ENCODE measurements at regions not wholly inside any gene's neighbourhood (a gene's known extent, or its start where the extent isn't known, plus 50 kb on each side); places are given as distances from the start of the nearest gene placed in this dataset.

DNA sequence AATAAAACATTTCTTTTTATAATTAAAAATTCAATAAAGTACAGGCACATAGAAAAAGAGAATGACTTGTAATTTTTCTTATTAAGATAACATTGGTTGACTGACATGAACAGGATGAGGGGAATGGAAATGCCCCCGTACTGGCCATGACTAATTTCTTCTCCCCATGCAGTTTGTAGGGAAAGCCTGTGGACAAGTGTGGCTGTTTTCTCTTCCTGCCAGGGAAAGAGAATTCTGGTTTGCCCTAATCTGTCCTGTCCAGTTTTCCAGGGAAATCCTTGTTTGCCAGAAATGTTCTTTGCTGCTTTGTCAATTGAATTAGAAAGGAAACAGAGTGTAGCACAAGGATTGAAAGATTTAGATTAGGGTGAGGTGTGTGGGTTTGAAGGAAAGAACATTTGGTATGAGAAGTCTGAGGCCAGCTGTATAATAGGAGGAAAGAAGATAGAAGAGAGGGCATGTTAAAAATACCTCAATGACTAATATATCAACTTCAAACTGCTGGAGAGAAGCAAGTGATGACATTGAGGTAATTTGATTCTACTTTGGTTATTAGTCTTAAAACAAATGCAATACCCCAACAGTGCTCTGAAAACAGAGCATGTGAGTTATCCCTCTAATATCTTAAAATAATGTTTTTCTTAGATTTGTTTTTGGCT, 593.9 kb upstream of the ZNF804A start:
- intact Hi-C loops (cut with DNase I, micrococcal nuclease) = no loop called here
- no peak for TF ChIP-seq CTCF (IDR thresholded peaks at IDR 0.05)
- Mint-ChIP-seq H3K27me3 (no peaks in the 10 kb centered on the region), H3K4me1 (ENCODE audit: low read depth) (no peaks in the 10 kb centered on the region), H3K36me3 (ENCODE audit: low read depth) (no peaks in the 10 kb centered on the region), H3K27ac (no peak overlapping the region), H3K9me3 (no peaks in the 10 kb centered on the region), H3K4me3 (no peak overlapping the region)
- no peak overlapping the region for H3K4me3 ChIP-seq (ENCODE audit: low read length)
- no peaks in the 10 kb centered on the region for H3K36me3 ChIP-seq (ENCODE audit: insufficient read depth, low read length)
- no peak for DNase-seq
- no peaks in the 10 kb centered on the region for H3K27me3 ChIP-seq (ENCODE audit: control insufficient read depth in 1 of 2, insufficient read depth in 2 of 2, low read length in 2 of 2)
- H3K4me1 ChIP-seq (ENCODE audit: insufficient read depth, low read length) = no peaks in the 10 kb centered on the region
- CTCF ChIA-PET = no interaction called here
- POLR2A ChIA-PET = no interaction called here
- no peak for ATAC-seq (ENCODE audit: poor library complexity)
- no peaks in the 10 kb centered on the region for H3K9me3 ChIP-seq (ENCODE audit: control insufficient read depth in 1 of 2, insufficient read depth in 1 of 2, low read length in 2 of 2)
- no peak overlapping the region for H3K27ac ChIP-seq (ENCODE audit: low read depth in 1 of 2, low read length in 2 of 2)

- no peak overlapping the region for H3K27ac ChIP-seq (ENCODE audit: low read depth in 1 of 2, low read length in 2 of 2)
- ChIA-PET CTCF (no interaction called here), POLR2A (no interaction called here)
- no peaks in the 10 kb centered on the region for H3K36me3 ChIP-seq (ENCODE audit: insufficient read depth, low read length)
- Mint-ChIP-seq H3K9me3 (no peaks in the 10 kb centered on the region), H3K36me3 (ENCODE audit: low read depth) (no peaks in the 10 kb centered on the region), H3K27me3 (no peaks in the 10 kb centered on the region), H3K4me1 (ENCODE audit: low read depth) (no peaks in the 10 kb centered on the region), H3K4me3 (no peak overlapping the region), H3K27ac (no peak overlapping the region)
- TF ChIP-seq CTCF (IDR thresholded peaks at IDR 0.05) = no peak
- H3K27me3 ChIP-seq (ENCODE audit: control insufficient read depth in 1 of 2, insufficient read depth in 2 of 2, low read length in 2 of 2) = no peaks in the 10 kb centered on the region
- no peaks in the 10 kb centered on the region for H3K9me3 ChIP-seq (ENCODE audit: control insufficient read depth in 1 of 2, insufficient read depth in 1 of 2, low read length in 2 of 2)
- ATAC-seq (ENCODE audit: poor library complexity) (no peak), DNase-seq (no peak)
- no peak overlapping the region for H3K4me3 ChIP-seq (ENCODE audit: low read length)
- H3K4me1 ChIP-seq (ENCODE audit: insufficient read depth, low read length) = no peaks in the 10 kb centered on the region
- intact Hi-C loops (cut with DNase I, micrococcal nuclease) = no loop called here
Measured at GRCh38 chr2:184004948-184005672, 593.2 kb upstream of the ZNF804A start.

DNA sequence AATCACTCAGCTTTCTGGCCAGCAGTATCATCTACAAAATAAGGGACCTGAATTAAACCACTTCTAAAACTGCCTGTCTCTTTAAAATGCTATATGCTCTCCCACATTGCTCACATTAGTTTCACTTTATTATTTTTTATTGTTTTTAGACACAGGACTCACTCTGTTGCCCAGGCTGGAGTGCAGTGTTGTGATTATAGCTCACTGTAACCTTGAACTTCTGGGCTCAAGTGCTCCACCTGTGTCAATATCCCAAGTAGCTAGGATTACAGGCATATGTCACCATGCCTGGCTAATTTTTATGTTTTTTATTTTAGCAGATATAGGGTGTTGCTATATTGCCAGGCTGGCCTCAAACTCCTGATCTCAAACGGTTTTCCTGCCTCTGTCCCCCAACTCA, 591.3 kb upstream of the ZNF804A start:
- POLR2A ChIA-PET = no interaction called here
- ATAC-seq (ENCODE audit: poor library complexity) = no peak
- Histone ChIP-seq H3K4me3 (ENCODE audit: low read length) (no peak overlapping the region), H3K27ac (ENCODE audit: low read depth in 1 of 2, low read length in 2 of 2) (no peak overlapping the region), H3K9me3 (ENCODE audit: control insufficient read depth in 1 of 2, insufficient read depth in 1 of 2, low read length in 2 of 2) (no peaks in the 10 kb centered on the region), H3K36me3 (ENCODE audit: insufficient read depth, low read length) (no peaks in the 10 kb centered on the region), H3K4me1 (ENCODE audit: insufficient read depth, low read length) (no peaks in the 10 kb centered on the region), H3K27me3 (ENCODE audit: control insufficient read depth in 1 of 2, insufficient read depth in 2 of 2, low read length in 2 of 2) (no peaks in the 10 kb centered on the region)
- TF ChIP-seq CTCF (IDR thresholded peaks at IDR 0.05) = no peak
- Mint-ChIP-seq H3K36me3 (ENCODE audit: low read depth) (no peaks in the 10 kb centered on the region), H3K4me1 (ENCODE audit: low read depth) (no peaks in the 10 kb centered on the region), H3K27ac (no peak overlapping the region), H3K27me3 (no peaks in the 10 kb centered on the region), H3K9me3 (no peaks in the 10 kb centered on the region), H3K4me3 (no peak overlapping the region)
- intact Hi-C loops (cut with DNase I, micrococcal nuclease) = no loop called here
- no peak for DNase-seq
- CTCF ChIA-PET = no interaction called here
